Peyer's patch (tissue), 4 donors: ENCODE measurements at regions not wholly inside any gene's neighbourhood (a gene's known extent, or its start where the extent isn't known, plus 50 kb on each side); places are given as distances from the start of the nearest gene placed in this dataset.

Experiments used
- DNase-seq, 3 donors: peaks; one replicate each; pipeline ENCODE4 v3.0.0-alpha.2; 2017 to 2019
- H3K27ac ChIP-seq, 4 donors: fragments of 200-600 bp; sonication (generic); one replicate each; pipeline ENCODE4 v1.5.1; 2016 to 2019
- H3K27me3 ChIP-seq, 2 donors: fragments of 200-600 bp; sonication (generic); one replicate each; pipeline ENCODE4 v1.5.1; 2019
- H3K36me3 ChIP-seq, 3 donors: fragments of 200-600 bp; sonication (generic); one replicate each; pipeline ENCODE4 v1.5.1; 2016 to 2019
- H3K4me1 ChIP-seq, 4 donors: fragments of 200-600 bp; sonication (generic); one replicate each; pipeline ENCODE4 v1.5.1; 2016 to 2019
- H3K4me3 ChIP-seq, 4 donors: fragments of 200-600 bp; sonication (generic); 1 replicate in 3 of 4; 2 replicates in 1 of 4; pipeline ENCODE4 v1.5.1; 2016 to 2019; ENCODE audit warnings: mild to moderate bottlenecking in 1 of 4
- H3K9me3 ChIP-seq, 4 donors: fragments of 200-600 bp; sonication (generic); one replicate each; pipeline ENCODE4 v1.5.1; 2016 to 2019; ENCODE audit warnings: mild to moderate bottlenecking in 1 of 4
- POLR2A ChIP-seq, 2 donors: fragments of 450-650 bp; IDR thresholded peaks; one replicate each; pipeline ENCODE4 v1.5.1; 2017; ENCODE audit warnings: antibody characterized with exemption in 2 of 2, mild to moderate bottlenecking in 2 of 2, moderate library complexity in 2 of 2
- TF ChIP-seq, protein P1 (sequence below), 6 experiments: fragments of 450-650 bp in 4 of 6; fragments of 200-600 bp in 2 of 6; sonication (generic) in 1 of 6; IDR thresholded peaks; one replicate each; pipeline ENCODE4 v1.5.1; 2017 to 2019; ENCODE audit warnings: antibody characterized with exemption in 6 of 6, mild to moderate bottlenecking in 3 of 6, moderate library complexity in 1 of 6

DNA sequence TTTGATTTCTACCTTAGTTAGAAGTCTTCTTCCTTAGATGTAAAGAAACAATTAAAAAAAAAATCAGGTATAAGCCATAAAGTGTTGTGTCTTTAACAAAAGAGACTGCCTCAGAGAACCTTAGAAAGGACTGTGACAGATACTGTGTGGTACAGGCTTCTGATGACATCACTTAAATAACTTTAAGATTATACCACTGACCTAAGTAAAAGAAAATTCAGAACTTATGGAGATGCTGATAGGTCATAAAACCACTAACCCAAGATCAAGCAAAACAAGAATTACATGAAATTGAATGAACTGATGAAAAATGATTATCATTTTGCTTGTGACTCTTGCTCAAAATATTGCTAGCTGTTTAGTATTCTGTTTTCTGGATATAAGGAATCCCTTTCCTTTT, 220.8 kb downstream of the NRIP1 start:
- Histone ChIP-seq H3K36me3 (no peaks in the 10 kb centered on the region), H3K4me1 (no peaks in the 10 kb centered on the region), H3K27ac (no peak overlapping the region), H3K9me3 (peaks cover 0 to 6% (median 0%) of the 10 kb centered on the region in 4 donors), H3K4me3 (no peak overlapping the region), H3K27me3 (no peaks in the 10 kb centered on the region)
- TF ChIP-seq POLR2A (IDR thresholded peaks at IDR 0.05), result no peak
- TF ChIP-seq, protein P1, sequence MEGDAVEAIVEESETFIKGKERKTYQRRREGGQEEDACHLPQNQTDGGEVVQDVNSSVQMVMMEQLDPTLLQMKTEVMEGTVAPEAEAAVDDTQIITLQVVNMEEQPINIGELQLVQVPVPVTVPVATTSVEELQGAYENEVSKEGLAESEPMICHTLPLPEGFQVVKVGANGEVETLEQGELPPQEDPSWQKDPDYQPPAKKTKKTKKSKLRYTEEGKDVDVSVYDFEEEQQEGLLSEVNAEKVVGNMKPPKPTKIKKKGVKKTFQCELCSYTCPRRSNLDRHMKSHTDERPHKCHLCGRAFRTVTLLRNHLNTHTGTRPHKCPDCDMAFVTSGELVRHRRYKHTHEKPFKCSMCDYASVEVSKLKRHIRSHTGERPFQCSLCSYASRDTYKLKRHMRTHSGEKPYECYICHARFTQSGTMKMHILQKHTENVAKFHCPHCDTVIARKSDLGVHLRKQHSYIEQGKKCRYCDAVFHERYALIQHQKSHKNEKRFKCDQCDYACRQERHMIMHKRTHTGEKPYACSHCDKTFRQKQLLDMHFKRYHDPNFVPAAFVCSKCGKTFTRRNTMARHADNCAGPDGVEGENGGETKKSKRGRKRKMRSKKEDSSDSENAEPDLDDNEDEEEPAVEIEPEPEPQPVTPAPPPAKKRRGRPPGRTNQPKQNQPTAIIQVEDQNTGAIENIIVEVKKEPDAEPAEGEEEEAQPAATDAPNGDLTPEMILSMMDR (IDR thresholded peaks at IDR 0.05), result no peak
- DNase-seq, result no peak

DNA sequence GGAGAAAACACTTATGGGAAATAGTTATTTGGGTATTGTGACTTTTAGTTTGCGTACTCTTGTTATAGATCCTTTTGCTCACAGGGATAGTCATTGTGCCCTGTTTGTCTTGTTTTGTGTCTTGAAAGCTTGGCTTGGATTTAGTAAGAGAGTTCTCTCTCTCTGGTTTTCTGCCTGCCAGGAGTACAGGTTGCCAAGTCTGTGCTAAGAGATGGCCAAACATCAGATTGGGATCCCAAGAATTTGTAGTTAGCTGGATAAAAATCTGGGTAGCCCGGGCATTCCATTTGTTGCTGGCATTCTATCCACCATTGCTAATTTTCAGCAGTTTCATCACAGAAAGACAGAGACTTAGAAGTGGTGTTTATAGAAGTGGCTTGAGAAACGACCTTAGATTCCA, 222.2 kb downstream of the NRIP1 start:
- Histone ChIP-seq H3K4me3 (no peak overlapping the region), H3K36me3 (no peaks in the 10 kb centered on the region), H3K9me3 (peaks cover 0 to 6% (median 0%) of the 10 kb centered on the region in 4 donors), H3K27ac (no peak overlapping the region), H3K4me1 (no peaks in the 10 kb centered on the region), H3K27me3 (no peaks in the 10 kb centered on the region)
- TF ChIP-seq, protein P1 (IDR thresholded peaks at IDR 0.05), result no peak
- no peak for TF ChIP-seq POLR2A (IDR thresholded peaks at IDR 0.05)
- no peak for DNase-seq

DNA sequence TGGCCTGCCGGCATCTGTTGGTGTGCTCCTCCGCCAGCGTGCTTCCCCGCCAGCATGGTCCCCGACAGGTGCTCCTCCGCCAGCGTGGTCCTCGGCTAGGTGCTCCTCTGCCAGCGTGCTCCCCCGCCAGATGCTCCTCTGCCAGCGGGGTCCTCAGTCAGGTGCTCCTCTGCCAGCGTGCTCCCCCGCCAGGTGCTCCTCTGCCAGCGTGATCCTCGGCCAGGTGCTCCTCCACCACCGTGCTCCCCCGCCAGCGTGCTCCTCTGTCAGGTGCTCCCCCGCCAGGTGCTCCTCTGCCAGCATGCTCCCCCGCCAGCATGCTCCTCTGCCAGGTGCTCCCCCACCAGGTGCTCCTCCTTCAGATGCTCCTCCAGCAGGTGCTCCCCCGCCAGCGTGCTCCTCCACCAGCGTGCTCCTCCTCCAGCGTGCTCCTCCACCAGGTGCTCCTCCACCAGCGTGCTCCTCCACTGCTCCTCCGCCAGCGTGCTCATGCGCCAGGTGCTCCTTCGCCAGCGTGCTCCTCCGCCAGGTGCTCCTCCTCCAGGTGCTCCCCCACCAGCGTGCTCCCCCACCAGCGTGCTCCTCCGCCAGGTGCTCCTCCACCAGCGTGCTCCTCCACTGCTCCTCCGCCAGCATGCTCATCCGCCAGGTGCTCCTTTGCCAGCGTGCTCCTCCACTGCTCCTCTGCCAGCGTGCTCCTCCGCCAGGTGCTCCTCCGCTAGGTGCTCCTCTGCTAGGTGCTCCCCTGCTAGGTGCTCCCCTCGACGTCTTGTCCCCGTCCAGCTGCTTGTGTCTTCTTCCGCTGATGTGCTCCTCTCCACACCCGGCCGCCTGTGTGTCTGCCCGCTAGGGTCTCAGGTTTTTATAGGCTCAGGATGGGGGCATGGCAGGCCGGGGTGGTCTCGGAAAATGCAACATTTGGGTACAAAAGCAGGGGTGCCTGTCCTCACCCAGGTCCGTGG, 223.0 kb downstream of the NRIP1 start:
- Histone ChIP-seq H3K9me3 (peaks cover 0 to 6% (median 0%) of the 10 kb centered on the region in 4 donors), H3K4me3 (no peak overlapping the region), H3K4me1 (no peaks in the 10 kb centered on the region), H3K27me3 (no peaks in the 10 kb centered on the region), H3K36me3 (no peaks in the 10 kb centered on the region), H3K27ac (no peak overlapping the region)
- DNase-seq, result no peak
- TF ChIP-seq, protein P1 (IDR thresholded peaks at IDR 0.05), result no peak
- no peak for TF ChIP-seq POLR2A (IDR thresholded peaks at IDR 0.05)

DNA sequence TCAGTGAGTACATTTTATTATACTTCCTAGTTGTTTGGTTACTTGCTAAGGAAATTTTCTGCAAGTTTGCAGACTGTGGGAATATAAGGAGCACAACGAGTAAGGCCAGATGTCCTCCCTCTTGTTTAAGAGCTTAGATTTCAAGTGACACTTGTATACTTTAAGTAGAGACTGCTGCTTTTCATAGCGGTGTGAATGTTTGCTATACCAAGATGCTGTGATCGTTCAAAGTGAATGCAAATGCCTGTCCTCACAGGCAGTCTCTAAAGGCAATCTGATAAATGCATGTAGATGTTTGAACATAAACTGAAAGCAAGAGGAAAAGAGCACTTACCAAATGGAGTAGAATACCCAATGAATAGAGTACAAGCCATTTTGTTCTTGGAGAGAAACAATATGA, 226.4 kb downstream of the NRIP1 start:
- DNase-seq, result no peak

DNA sequence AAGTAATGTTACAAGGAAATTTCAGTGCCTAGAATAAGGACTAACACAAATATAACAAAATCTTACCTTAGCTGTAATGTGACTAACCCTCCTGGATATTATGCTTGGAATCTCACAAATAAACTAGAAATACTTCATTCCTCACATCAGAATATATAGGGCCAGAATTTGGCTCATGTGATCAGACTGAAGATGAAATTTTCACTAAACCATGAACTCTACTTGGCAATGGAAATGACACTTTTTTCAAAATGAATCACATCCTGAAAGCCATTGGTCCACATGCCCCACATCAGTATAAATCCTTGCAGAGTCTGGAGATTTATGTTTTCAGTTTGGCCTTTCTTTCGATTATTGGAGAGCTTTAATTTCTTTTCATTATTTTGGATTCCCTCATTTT, 227.8 kb downstream of the NRIP1 start:
- H3K9me3 ChIP-seq, result no peaks in the 10 kb centered on the region
- H3K36me3 ChIP-seq, result no peaks in the 10 kb centered on the region
- no peaks in the 10 kb centered on the region for H3K27me3 ChIP-seq
- DNase-seq, result no peak
- no peak overlapping the region for H3K27ac ChIP-seq
- no peak overlapping the region for H3K4me3 ChIP-seq
- TF ChIP-seq, protein P1 (IDR thresholded peaks at IDR 0.05), result no peak
- TF ChIP-seq POLR2A (IDR thresholded peaks at IDR 0.05), result no peak
- H3K4me1 ChIP-seq, result no peaks in the 10 kb centered on the region

More for the DNA sequence above, 226.4 kb downstream of the NRIP1 start:
- Histone ChIP-seq H3K4me3 (no peak overlapping the region), H3K4me1 (no peaks in the 10 kb centered on the region), H3K9me3 (no peaks in the 10 kb centered on the region), H3K27me3 (no peaks in the 10 kb centered on the region), H3K27ac (no peak overlapping the region), H3K36me3 (no peaks in the 10 kb centered on the region)
- TF ChIP-seq POLR2A (IDR thresholded peaks at IDR 0.05), result no peak
- TF ChIP-seq, protein P1 (IDR thresholded peaks at IDR 0.05), result no peak
